HepG2 (cell line): ENCODE measurements at regions not wholly inside any gene's neighbourhood (a gene's known extent, or its start where the extent isn't known, plus 50 kb on each side); places are given as distances from the start of the nearest gene placed in this dataset.
A peak's percentile ranks its signal among the peaks of the same experiment; 100 is the strongest.

ENCODE experiments used
- ATAC-seq: fragments of 200-7000 bp; cut with Tn5 transposase; 3 replicates; pipeline ENCODE4 v1.9.1; 2020; ENCODE audit warnings: mild to moderate bottlenecking, moderate library complexity
- BruUV-seq: library from RNA; stranded (reverse); fragments of 400-500 nt; replicated peaks from 2 replicates; lab custom pipeline; 2021; lab: Mats Ljungman, UMichigan
- CTCF ChIA-PET: fragments of 300-600 bp; formaldehyde crosslinking; extraction: SDS; loops from one replicate; lab custom pipeline; 2021; ENCODE audit warnings: low total read pairs, inconsistent platforms, low intra/inter-chr PET ratio; lab: Yijun Ruan, JAX
- POLR2A ChIA-PET: fragments of 350-600 bp; sonication (Branson Sonifier 250); formaldehyde crosslinking; loops from one replicate; lab custom pipeline; 2020; ENCODE audit warnings: antibody characterized with exemption, inconsistent platforms; lab: Yijun Ruan, JAX
- DNase-seq: peaks from one replicate; pipeline ENCODE4 v3.0.0-alpha.2; 2015; ENCODE audit warnings: low spot score
- FAIRE-seq: peaks from 3 replicates; lab custom pipeline; 2011; peaks lifted over from hg19 to GRCh38; lab: Jason Lieb, UNC
- H2AFZ ChIP-seq: one replicate; pipeline ENCODE4 v1.6.1; 2011; ENCODE audit warnings: low read length, inconsistent platforms
- H3K27ac ChIP-seq: fragments of 300-600 bp; 3 replicates; pipeline ENCODE4 v1.8.0; 2011; ENCODE audit warnings: mixed run types, mild to moderate bottlenecking, mixed read lengths, low read length, inconsistent platforms; ENCODE audit not compliant: insufficient read depth; ENCODE audit errors: extremely low read length
- H3K27me3 ChIP-seq, 2 experiments: fragments of 200-600 bp in 1 of 2; 2 replicates in 1 of 2; 3 replicates in 1 of 2; pipeline versions ENCODE4 v1.6.0 to v1.8.0; 2011; ENCODE audit warnings: low read length in 2 of 2, mild to moderate bottlenecking in 2 of 2, moderate library complexity in 2 of 2, inconsistent platforms in 1 of 2; ENCODE audit not compliant: insufficient read depth in 2 of 2, control insufficient read depth in 1 of 2
- H3K36me3 ChIP-seq, 2 experiments: fragments of 200-600 bp in 1 of 2; replicated peaks in 1 of 2; 2 replicates in 1 of 2; 3 replicates in 1 of 2; pipeline versions ENCODE4 v1.5.1 to v1.8.0; 2011; ENCODE audit warnings: low read length in 2 of 2, inconsistent platforms in 1 of 2; ENCODE audit not compliant: insufficient read depth in 2 of 2, control insufficient read depth in 1 of 2
- H3K4me1 ChIP-seq: 2 replicates; pipeline ENCODE4 v1.5.1; 2012; ENCODE audit warnings: low read length, inconsistent platforms; ENCODE audit not compliant: insufficient read depth
- H3K4me2 ChIP-seq: 2 replicates; pipeline ENCODE4 v1.6.0; 2011; ENCODE audit warnings: low read depth, low read length, inconsistent platforms
- H3K4me3 ChIP-seq, 3 experiments: fragments of 200-600 bp in 1 of 3; sonication (generic), shearing (Covaris generic) in 1 of 3; replicated peaks in 1 of 3; 2 replicates each; pipeline ENCODE4 v1.5.1; 2011 to 2016; ENCODE audit warnings: low read length in 3 of 3, inconsistent platforms in 2 of 3, low read depth in 2 of 3, mild to moderate bottlenecking in 2 of 3, control low read depth in 1 of 3, mixed read lengths in 1 of 3; ENCODE audit not compliant: insufficient read depth in 1 of 3
- H3K79me2 ChIP-seq: one replicate; pipeline ENCODE4 v1.6.1; 2011; ENCODE audit warnings: low read length, inconsistent platforms; ENCODE audit not compliant: insufficient read depth
- H3K9ac ChIP-seq: 2 replicates; pipeline ENCODE4 v1.6.0; 2011; ENCODE audit warnings: mild to moderate bottlenecking, low read depth, low read length, inconsistent platforms; ENCODE audit not compliant: insufficient read depth
- H3K9me3 ChIP-seq: 2 replicates; pipeline ENCODE4 v1.5.1; 2012; ENCODE audit warnings: mild to moderate bottlenecking, low read length
- H4K20me1 ChIP-seq: 2 replicates; pipeline ENCODE4 v1.6.0; 2011; ENCODE audit warnings: inconsistent platforms, mild to moderate bottlenecking, low read length, moderate library complexity; ENCODE audit not compliant: insufficient read depth
- ATF1 ChIP-seq: IDR thresholded peaks from 2 replicates; pipeline ENCODE4 v1.6.1; 2016; ENCODE audit warnings: mild to moderate bottlenecking, control low read depth
- ATF7-NPFF ChIP-seq: sonication (generic); formaldehyde crosslinking; IDR thresholded peaks from 2 replicates; pipeline ENCODE4 v1.8.1; 2023; ENCODE audit warnings: mild to moderate bottlenecking, low read depth, missing genetic modification reagents, moderate library complexity
- MAF1 ChIP-seq: sonication (generic); formaldehyde crosslinking; IDR thresholded peaks from 2 replicates; pipeline ENCODE4 v1.5.0; 2020; ENCODE audit warnings: missing genetic modification reagents, borderline replicate concordance
- MLLT10 ChIP-seq: sonication (generic); formaldehyde crosslinking; IDR thresholded peaks from 2 replicates; pipeline ENCODE4 v1.4.0; 2020; ENCODE audit warnings: missing genetic modification reagents
- TCF7L2 ChIP-seq: IDR thresholded peaks from 2 replicates; pipeline ENCODE4 v1.6.1; 2011; ENCODE audit warnings: mild to moderate bottlenecking, low read depth, low read length, moderate library complexity
- TEAD3 ChIP-seq: optimal IDR thresholded peaks from 2 replicates; pipeline ENCODE3; 2016; ENCODE audit warnings: borderline replicate concordance
- YY1 ChIP-seq: IDR thresholded peaks from 2 replicates; pipeline ENCODE4 v1.6.1; 2011; ENCODE audit warnings: low read length, low read depth, moderate library complexity, mild to moderate bottlenecking; ENCODE audit not compliant: insufficient read depth, insufficient replicate concordance
- ZNF20 ChIP-seq: sonication (generic); formaldehyde crosslinking; IDR thresholded peaks from 2 replicates; pipeline ENCODE4 v1.4.0; 2020; ENCODE audit warnings: mild to moderate bottlenecking, moderate library complexity, missing genetic modification reagents
- ZNF292 ChIP-seq: sonication (generic); formaldehyde crosslinking; IDR thresholded peaks from 2 replicates; pipeline ENCODE4 v1.8.1; 2022; ENCODE audit warnings: mild to moderate bottlenecking, low read depth, missing genetic modification reagents, borderline replicate concordance
- ZNF550 ChIP-seq: sonication (generic); formaldehyde crosslinking; IDR thresholded peaks from 2 replicates; pipeline ENCODE4 v1.4.0; 2020; ENCODE audit warnings: mild to moderate bottlenecking, missing genetic modification reagents, borderline replicate concordance
- ZNF607 ChIP-seq: sonication (generic); formaldehyde crosslinking; IDR thresholded peaks from 2 replicates; pipeline ENCODE4 v1.5.1; 2020; ENCODE audit warnings: missing genetic modification reagents, mild to moderate bottlenecking, borderline replicate concordance
- ZSCAN30 ChIP-seq: sonication (generic); formaldehyde crosslinking; IDR thresholded peaks from 2 replicates; pipeline ENCODE4 v1.5.0; 2020; ENCODE audit warnings: mild to moderate bottlenecking, missing genetic modification reagents
- WGBS: methylation state at CpG from one replicate; pipeline ENCODE4 v1.1.6; 2017; ENCODE audit warnings: low lambda C conversion rate; 5-methylcytosine and 5-hydroxymethylcytosine counted together
- in situ Hi-C: cut with HindIII; loops from 2 replicates; pipeline ENCODE4 v1.10.0; 2017; ENCODE audit warnings: low pct_unique_long_range_greater_than_20kb; ENCODE audit not compliant: extremely low pct_ligation_motif_present
- intact Hi-C: fragments of 100-400 bp; cut with micrococcal nuclease; formaldehyde crosslinking; loops from one replicate; pipeline ENCODE4 v1.10.0; 2022; ENCODE audit not compliant: unreplicated experiment
- TF ChIP-seq, protein P1 (sequence below): sonication (generic); formaldehyde crosslinking; IDR thresholded peaks from 2 replicates; pipeline ENCODE4 v1.9.0; 2021; ENCODE audit warnings: missing genetic modification reagents, mild to moderate bottlenecking, borderline replicate concordance
- TF ChIP-seq, protein P2 (sequence below): sonication (generic); formaldehyde crosslinking; IDR thresholded peaks from 2 replicates; pipeline ENCODE4 v1.5.0; 2020; ENCODE audit warnings: mild to moderate bottlenecking, missing genetic modification reagents
- TF ChIP-seq, protein P3 (sequence below): sonication (generic); formaldehyde crosslinking; IDR thresholded peaks from 2 replicates; pipeline ENCODE4 v1.4.0; 2020; ENCODE audit warnings: missing genetic modification reagents, mild to moderate bottlenecking, borderline replicate concordance

DNA sequence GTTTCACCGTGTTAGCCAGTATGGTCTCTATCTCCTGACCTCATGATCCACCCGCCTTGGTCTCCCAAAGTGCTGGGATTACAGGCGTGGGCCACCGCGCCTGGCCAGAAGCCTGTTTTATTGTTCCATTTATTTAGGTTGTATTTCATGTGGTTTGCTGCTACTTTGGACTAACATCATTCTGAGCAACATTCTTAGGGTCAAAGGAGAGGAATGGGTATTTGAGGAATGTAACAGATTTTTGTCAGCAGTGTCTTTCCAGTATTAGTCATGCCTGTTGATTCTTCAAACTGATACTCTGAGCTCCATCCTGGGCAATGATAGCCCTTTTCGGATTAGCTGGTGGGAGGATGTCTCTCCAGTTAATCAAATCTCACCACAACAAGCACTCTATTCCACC, 213.0 kb upstream of the CITED2 start (continued):
- TF ChIP-seq TEAD3 (peak; percentile 92), YY1 (no peak)
- TF ChIP-seq, protein P1, sequence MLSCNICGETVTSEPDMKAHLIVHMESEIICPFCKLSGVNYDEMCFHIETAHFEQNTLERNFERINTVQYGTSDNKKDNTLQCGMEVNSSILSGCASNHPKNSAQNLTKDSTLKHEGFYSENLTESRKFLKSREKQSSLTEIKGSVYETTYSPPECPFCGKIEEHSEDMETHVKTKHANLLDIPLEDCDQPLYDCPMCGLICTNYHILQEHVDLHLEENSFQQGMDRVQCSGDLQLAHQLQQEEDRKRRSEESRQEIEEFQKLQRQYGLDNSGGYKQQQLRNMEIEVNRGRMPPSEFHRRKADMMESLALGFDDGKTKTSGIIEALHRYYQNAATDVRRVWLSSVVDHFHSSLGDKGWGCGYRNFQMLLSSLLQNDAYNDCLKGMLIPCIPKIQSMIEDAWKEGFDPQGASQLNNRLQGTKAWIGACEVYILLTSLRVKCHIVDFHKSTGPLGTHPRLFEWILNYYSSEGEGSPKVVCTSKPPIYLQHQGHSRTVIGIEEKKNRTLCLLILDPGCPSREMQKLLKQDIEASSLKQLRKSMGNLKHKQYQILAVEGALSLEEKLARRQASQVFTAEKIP: no peak
- TF ChIP-seq, protein P2, sequence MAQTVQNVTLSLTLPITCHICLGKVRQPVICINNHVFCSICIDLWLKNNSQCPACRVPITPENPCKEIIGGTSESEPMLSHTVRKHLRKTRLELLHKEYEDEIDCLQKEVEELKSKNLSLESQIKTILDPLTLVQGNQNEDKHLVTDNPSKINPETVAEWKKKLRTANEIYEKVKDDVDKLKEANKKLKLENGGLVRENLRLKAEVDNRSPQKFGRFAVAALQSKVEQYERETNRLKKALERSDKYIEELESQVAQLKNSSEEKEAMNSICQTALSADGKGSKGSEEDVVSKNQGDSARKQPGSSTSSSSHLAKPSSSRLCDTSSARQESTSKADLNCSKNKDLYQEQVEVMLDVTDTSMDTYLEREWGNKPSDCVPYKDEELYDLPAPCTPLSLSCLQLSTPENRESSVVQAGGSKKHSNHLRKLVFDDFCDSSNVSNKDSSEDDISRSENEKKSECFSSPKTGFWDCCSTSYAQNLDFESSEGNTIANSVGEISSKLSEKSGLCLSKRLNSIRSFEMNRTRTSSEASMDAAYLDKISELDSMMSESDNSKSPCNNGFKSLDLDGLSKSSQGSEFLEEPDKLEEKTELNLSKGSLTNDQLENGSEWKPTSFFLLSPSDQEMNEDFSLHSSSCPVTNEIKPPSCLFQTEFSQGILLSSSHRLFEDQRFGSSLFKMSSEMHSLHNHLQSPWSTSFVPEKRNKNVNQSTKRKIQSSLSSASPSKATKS (CRISPR knock-in tag): no peak
- TF ChIP-seq, all 625 proteins: peak for 12

DNA sequence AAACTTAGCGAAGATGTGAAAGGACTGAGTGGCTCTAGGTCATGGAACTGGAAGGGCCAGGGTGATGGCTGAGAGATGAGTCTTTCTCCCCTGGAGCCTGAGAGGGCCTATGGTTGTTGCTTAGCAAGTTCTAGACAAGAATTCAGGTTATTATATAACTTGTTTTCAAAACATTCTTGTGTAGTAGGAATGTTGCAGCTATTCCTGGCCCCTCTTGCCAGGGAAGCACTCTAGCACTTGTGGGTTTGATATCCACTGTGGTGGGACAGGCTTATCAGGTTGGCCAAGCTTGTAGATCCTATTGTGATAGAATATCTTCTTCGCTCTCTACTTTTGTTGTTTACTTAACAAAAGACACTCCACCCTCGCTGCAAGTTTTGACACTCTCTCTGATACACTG, 211.8 kb upstream of the CITED2 start:
- TF ChIP-seq MLLT10 (CRISPR knock-in tag) (no peak), ZNF607 (CRISPR knock-in tag) (no peak), TCF7L2 (no peak), ZNF292 (CRISPR knock-in tag) (no peak), ATF7-NPFF (CRISPR knock-in tag) (no peak), ZNF550 (no peak), MAF1 (CRISPR knock-in tag) (no peak), ZNF20 (CRISPR knock-in tag) (no peak), ATF1 (no peak), ZSCAN30 (CRISPR knock-in tag) (no peak)
- TF ChIP-seq, protein P3, sequence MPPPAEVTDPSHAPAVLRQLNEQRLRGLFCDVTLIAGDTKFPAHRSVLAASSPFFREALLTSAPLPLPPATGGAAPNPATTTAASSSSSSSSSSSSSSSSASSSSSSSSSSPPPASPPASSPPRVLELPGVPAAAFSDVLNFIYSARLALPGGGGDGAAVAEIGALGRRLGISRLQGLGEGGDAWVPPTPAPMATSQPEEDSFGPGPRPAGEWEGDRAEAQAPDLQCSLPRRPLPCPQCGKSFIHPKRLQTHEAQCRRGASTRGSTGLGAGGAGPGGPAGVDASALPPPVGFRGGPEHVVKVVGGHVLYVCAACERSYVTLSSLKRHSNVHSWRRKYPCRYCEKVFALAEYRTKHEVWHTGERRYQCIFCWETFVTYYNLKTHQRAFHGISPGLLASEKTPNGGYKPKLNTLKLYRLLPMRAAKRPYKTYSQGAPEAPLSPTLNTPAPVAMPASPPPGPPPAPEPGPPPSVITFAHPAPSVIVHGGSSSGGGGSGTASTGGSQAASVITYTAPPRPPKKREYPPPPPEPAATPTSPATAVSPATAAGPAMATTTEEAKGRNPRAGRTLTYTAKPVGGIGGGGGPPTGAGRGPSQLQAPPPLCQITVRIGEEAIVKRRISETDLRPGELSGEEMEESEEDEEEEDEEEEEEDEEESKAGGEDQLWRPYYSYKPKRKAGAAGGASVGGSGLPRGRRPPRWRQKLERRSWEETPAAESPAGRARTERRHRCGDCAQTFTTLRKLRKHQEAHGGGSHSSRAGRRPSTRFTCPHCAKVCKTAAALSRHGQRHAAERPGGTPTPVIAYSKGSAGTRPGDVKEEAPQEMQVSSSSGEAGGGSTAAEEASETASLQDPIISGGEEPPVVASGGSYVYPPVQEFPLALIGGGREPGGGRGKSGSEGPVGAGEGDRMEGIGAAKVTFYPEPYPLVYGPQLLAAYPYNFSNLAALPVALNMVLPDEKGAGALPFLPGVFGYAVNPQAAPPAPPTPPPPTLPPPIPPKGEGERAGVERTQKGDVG (CRISPR knock-in tag): no peak
- TF ChIP-seq, all 625 proteins: peak for 0
- H3K9me3 ChIP-seq: no peaks in the 10 kb centered on the region
- ChIA-PET POLR2A (no interaction called here), CTCF (no interaction called here)
- no TSS peak for BruUV-seq
- in situ Hi-C loops: loop anchor here (5.0 kb wide), 1 partner anchor 214 kb away; the partner anchor contains the start of gene CITED2
- no peak for FAIRE-seq
- no peaks in the 10 kb centered on the region for H3K36me3 ChIP-seq
- H3K4me2 ChIP-seq: no peak overlapping the region
- H3K27ac ChIP-seq: no peak overlapping the region
- no peak for DNase-seq
- intact Hi-C loops: no loop called here
- H4K20me1 ChIP-seq: no peaks in the 10 kb centered on the region
- ATAC-seq: no peak
- H2AFZ ChIP-seq: no peak overlapping the region
- no peak overlapping the region for H3K9ac ChIP-seq
- no peak overlapping the region for H3K4me3 ChIP-seq
- whole genome bisulfite sequencing: 80% methylated on average over 3 of the region's 3 CpGs
- H3K79me2 ChIP-seq: no peaks in the 10 kb centered on the region
- no peaks in the 10 kb centered on the region for H3K27me3 ChIP-seq
- H3K4me1 ChIP-seq: peaks cover 70% of the 10 kb centered on the region
